HepG2 (cell line): ENCODE measurements at regions not wholly inside any gene's neighbourhood (a gene's known extent, or its start where the extent isn't known, plus 50 kb on each side); places are given as distances from the start of the nearest gene placed in this dataset.
A peak's percentile ranks its signal among the peaks of the same experiment; 100 is the strongest.

Experiments
- ATAC-seq: fragments of 200-7000 bp; cut with Tn5 transposase; 3 replicates; pipeline ENCODE4 v1.9.1; 2020; ENCODE audit warnings: mild to moderate bottlenecking, moderate library complexity
- BruUV-seq: library from RNA; stranded (reverse); fragments of 400-500 nt; replicated peaks from 2 replicates; lab custom pipeline; 2021; lab: Mats Ljungman, UMichigan
- CTCF ChIA-PET: fragments of 300-600 bp; formaldehyde crosslinking; extraction: SDS; loops from one replicate; lab custom pipeline; 2021; ENCODE audit warnings: low total read pairs, inconsistent platforms, low intra/inter-chr PET ratio; lab: Yijun Ruan, JAX
- POLR2A ChIA-PET: fragments of 350-600 bp; sonication (Branson Sonifier 250); formaldehyde crosslinking; loops from one replicate; lab custom pipeline; 2020; ENCODE audit warnings: antibody characterized with exemption, inconsistent platforms; lab: Yijun Ruan, JAX
- DNase-seq: peaks from one replicate; pipeline ENCODE4 v3.0.0-alpha.2; 2015; ENCODE audit warnings: low spot score
- FAIRE-seq: peaks from 3 replicates; lab custom pipeline; 2011; peaks lifted over from hg19 to GRCh38; lab: Jason Lieb, UNC
- H2AFZ ChIP-seq: one replicate; pipeline ENCODE4 v1.6.1; 2011; ENCODE audit warnings: low read length, inconsistent platforms
- H3K27ac ChIP-seq: fragments of 300-600 bp; 3 replicates; pipeline ENCODE4 v1.8.0; 2011; ENCODE audit warnings: mixed run types, mild to moderate bottlenecking, mixed read lengths, low read length, inconsistent platforms; ENCODE audit not compliant: insufficient read depth; ENCODE audit errors: extremely low read length
- H3K27me3 ChIP-seq, 2 experiments: fragments of 200-600 bp in 1 of 2; 2 replicates in 1 of 2; 3 replicates in 1 of 2; pipeline versions ENCODE4 v1.6.0 to v1.8.0; 2011; ENCODE audit warnings: low read length in 2 of 2, mild to moderate bottlenecking in 2 of 2, moderate library complexity in 2 of 2, inconsistent platforms in 1 of 2; ENCODE audit not compliant: insufficient read depth in 2 of 2, control insufficient read depth in 1 of 2
- H3K36me3 ChIP-seq, 2 experiments: fragments of 200-600 bp in 1 of 2; replicated peaks in 1 of 2; 2 replicates in 1 of 2; 3 replicates in 1 of 2; pipeline versions ENCODE4 v1.5.1 to v1.8.0; 2011; ENCODE audit warnings: low read length in 2 of 2, inconsistent platforms in 1 of 2; ENCODE audit not compliant: insufficient read depth in 2 of 2, control insufficient read depth in 1 of 2
- H3K4me1 ChIP-seq: 2 replicates; pipeline ENCODE4 v1.5.1; 2012; ENCODE audit warnings: low read length, inconsistent platforms; ENCODE audit not compliant: insufficient read depth
- H3K4me2 ChIP-seq: 2 replicates; pipeline ENCODE4 v1.6.0; 2011; ENCODE audit warnings: low read depth, low read length, inconsistent platforms
- H3K4me3 ChIP-seq, 3 experiments: fragments of 200-600 bp in 1 of 3; sonication (generic), shearing (Covaris generic) in 1 of 3; replicated peaks in 1 of 3; 2 replicates each; pipeline ENCODE4 v1.5.1; 2011 to 2016; ENCODE audit warnings: low read length in 3 of 3, inconsistent platforms in 2 of 3, low read depth in 2 of 3, mild to moderate bottlenecking in 2 of 3, control low read depth in 1 of 3, mixed read lengths in 1 of 3; ENCODE audit not compliant: insufficient read depth in 1 of 3
- H3K79me2 ChIP-seq: one replicate; pipeline ENCODE4 v1.6.1; 2011; ENCODE audit warnings: low read length, inconsistent platforms; ENCODE audit not compliant: insufficient read depth
- H3K9ac ChIP-seq: 2 replicates; pipeline ENCODE4 v1.6.0; 2011; ENCODE audit warnings: mild to moderate bottlenecking, low read depth, low read length, inconsistent platforms; ENCODE audit not compliant: insufficient read depth
- H3K9me3 ChIP-seq: 2 replicates; pipeline ENCODE4 v1.5.1; 2012; ENCODE audit warnings: mild to moderate bottlenecking, low read length
- H4K20me1 ChIP-seq: 2 replicates; pipeline ENCODE4 v1.6.0; 2011; ENCODE audit warnings: inconsistent platforms, mild to moderate bottlenecking, low read length, moderate library complexity; ENCODE audit not compliant: insufficient read depth
- CEBPB ChIP-seq: IDR thresholded peaks from 2 replicates; pipeline ENCODE4 v1.6.1; 2011; ENCODE audit warnings: low read depth, low read length, improper control_type of control experiment, borderline replicate concordance
- GPBP1L1 ChIP-seq: sonication (generic); formaldehyde crosslinking; IDR thresholded peaks from 2 replicates; pipeline ENCODE4 v1.5.0; 2020; ENCODE audit warnings: mild to moderate bottlenecking, missing genetic modification reagents
- JUNB ChIP-seq: sonication (generic); formaldehyde crosslinking; IDR thresholded peaks from 2 replicates; pipeline ENCODE4 v1.8.0; 2022; ENCODE audit warnings: missing genetic modification reagents, mild to moderate bottlenecking, borderline replicate concordance
- MAFF ChIP-seq: IDR thresholded peaks from 2 replicates; pipeline ENCODE4 v1.6.1; 2011; ENCODE audit warnings: low read depth, low read length, improper control_type of control experiment
- MAFK ChIP-seq, 2 experiments: IDR thresholded peaks in 1 of 2; conservative IDR thresholded peaks in 1 of 2; 2 replicates each; pipeline ENCODE4 v1.6.1; 2011; ENCODE audit warnings: improper control_type of control experiment in 2 of 2, low read length in 2 of 2
- ZNF205 ChIP-seq: IDR thresholded peaks from 2 replicates; pipeline ENCODE4 v1.6.1; 2018; ENCODE audit warnings: missing biosample characterization, missing genetic modification reagents
- ZNF317 ChIP-seq: sonication (generic); formaldehyde crosslinking; IDR thresholded peaks from 2 replicates; pipeline ENCODE4 v1.5.0; 2020; ENCODE audit warnings: mild to moderate bottlenecking, missing genetic modification reagents
- ZNF382 ChIP-seq: sonication (generic); formaldehyde crosslinking; IDR thresholded peaks from 2 replicates; pipeline ENCODE4 v1.5.0; 2020; ENCODE audit warnings: missing genetic modification reagents, mild to moderate bottlenecking, borderline replicate concordance
- ZNF747 ChIP-seq: sonication (generic); formaldehyde crosslinking; IDR thresholded peaks from 2 replicates; pipeline ENCODE4 v1.8.1; 2023; ENCODE audit warnings: missing genetic modification reagents, mild to moderate bottlenecking, borderline replicate concordance
- WGBS: methylation state at CpG from one replicate; pipeline ENCODE4 v1.1.6; 2017; ENCODE audit warnings: low lambda C conversion rate; 5-methylcytosine and 5-hydroxymethylcytosine counted together
- in situ Hi-C: cut with HindIII; loops from 2 replicates; pipeline ENCODE4 v1.10.0; 2017; ENCODE audit warnings: low pct_unique_long_range_greater_than_20kb; ENCODE audit not compliant: extremely low pct_ligation_motif_present
- intact Hi-C: fragments of 100-400 bp; cut with micrococcal nuclease; formaldehyde crosslinking; loops from one replicate; pipeline ENCODE4 v1.10.0; 2022; ENCODE audit not compliant: unreplicated experiment

GRCh38 chr1:59237900-59238299 is 59.0 kb upstream of the FGGY start:
- BruUV-seq = no TSS peak
- H3K9me3 ChIP-seq = no peaks in the 10 kb centered on the region
- POLR2A ChIA-PET = no interaction called here
- H4K20me1 ChIP-seq = no peaks in the 10 kb centered on the region
- DNase-seq = no peak
- ATAC-seq = no peak
- TF ChIP-seq MAFK (conservative IDR thresholded peaks at IDR 0.05 in 1 of 2, IDR thresholded peaks at IDR 0.05 in 1 of 2; ENCODE audit: low read length in 2 of 2) (peak; percentile 69 to 82), MAFF (peak; percentile 69), ZNF317 (CRISPR knock-in tag) (no peak)
- CTCF ChIA-PET = no interaction called here
- H3K9ac ChIP-seq = no peak overlapping the region
- no peak overlapping the region for H3K27ac ChIP-seq
- WGBS = 5% methylated on average over 2 of the region's 2 CpGs
- H2AFZ ChIP-seq = no peak overlapping the region
- no peaks in the 10 kb centered on the region for H3K36me3 ChIP-seq
- peaks cover 7% of the 10 kb centered on the region for H3K4me1 ChIP-seq
- in situ Hi-C loops = no loop called here
- H3K4me3 ChIP-seq = no peak overlapping the region
- no peaks in the 10 kb centered on the region for H3K79me2 ChIP-seq
- intact Hi-C loops = no loop called here
- no peak for FAIRE-seq
- no peaks in the 10 kb centered on the region; a peak in 1 of 5 replicates for H3K27me3 ChIP-seq
- no peak overlapping the region for H3K4me2 ChIP-seq

GRCh38 chr1:59238333-59238934 is 58.5 kb upstream of the FGGY start:
- no peak for TF ChIP-seq ZNF382
- TF ChIP-seq JUNB (CRISPR knock-in tag) = no peak
- TF ChIP-seq GPBP1L1 (CRISPR knock-in tag) = no peak
- TF ChIP-seq CEBPB = no peak
- TF ChIP-seq ZNF747 = no peak
- no peak for TF ChIP-seq ZNF205 (CRISPR knock-in tag)
- no peak for FAIRE-seq
- POLR2A ChIA-PET = no interaction called here

More at GRCh38 chr1:59238333-59238934, 58.5 kb upstream of the FGGY start:
- Histone ChIP-seq H3K9me3 (no peaks in the 10 kb centered on the region), H4K20me1 (no peaks in the 10 kb centered on the region), H3K4me1 (0 out of 2 replicates have a peak, but pooled peaks cover 5% of the 10 kb centered on the region), H3K79me2 (no peaks in the 10 kb centered on the region), H3K27ac (no peak overlapping the region), H3K36me3 (no peaks in the 10 kb centered on the region), H3K4me2 (no peak overlapping the region), H2AFZ (no peak overlapping the region), H3K4me3 (no peak overlapping the region), H3K9ac (no peak overlapping the region), H3K27me3 (no peaks in the 10 kb centered on the region; a peak in 1 of 5 replicates)
- WGBS = 38% methylated on average over 5 of the region's 5 CpGs
- ATAC-seq (no peak), DNase-seq (no peak)
- in situ Hi-C loops (no loop called here), intact Hi-C loops (no loop called here)
- BruUV-seq = no TSS peak
- CTCF ChIA-PET = no interaction called here
